A549 (cell line): ENCODE measurements at regions not wholly inside any gene's neighbourhood (a gene's known extent, or its start where the extent isn't known, plus 50 kb on each side); places are given as distances from the start of the nearest gene placed in this dataset.

Experiments
- ATAC-seq, 2 experiments: fragments of 200-7000 bp in 1 of 2; fragments of >200 bp in 1 of 2; cut with Nextera tagmentation in 1 of 2; cut with Tn5 transposase in 1 of 2; 3 replicates each; pipeline versions ENCODE4 v1.8.0 to v1.9.1; 2018 to 2020; ENCODE audit warnings: mild to moderate bottlenecking in 1 of 2, moderate library complexity in 1 of 2
- CTCF ChIA-PET: fragments of 300-600 bp; sonication (Branson Sonifier 250); formaldehyde crosslinking; extraction: SDS; loops from one replicate; lab custom pipeline; 2021; ENCODE audit warnings: antibody characterized with exemption, inconsistent platforms; lab: Yijun Ruan, JAX
- POLR2A ChIA-PET: fragments of 350-600 bp; formaldehyde crosslinking; extraction: SDS; loops from one replicate; lab custom pipeline; 2021; ENCODE audit warnings: antibody characterized with exemption, inconsistent platforms; lab: Yijun Ruan, JAX
- DNase-seq, 2 experiments: peaks; one replicate each; pipeline versions ENCODE4 v3.0.0 to v3.0.0-alpha.2; 2011 to 2016; ENCODE audit warnings: low read depth in 1 of 2, low spot score in 1 of 2
- FAIRE-seq: peaks from 2 replicates; lab custom pipeline; 2011; peaks lifted over from hg19 to GRCh38; lab: Jason Lieb, UNC
- H3K27ac ChIP-seq, 2 experiments: fragments of >200 bp; sonication (Bioruptor Twin); formaldehyde crosslinking; 3 replicates each; pipeline ENCODE4 v1.5.1; 2016 to 2017
- H3K4me1 ChIP-seq: fragments of >200 bp; sonication (Bioruptor Twin); formaldehyde crosslinking; 3 replicates; pipeline ENCODE4 v1.6.1; 2016
- H3K4me2 ChIP-seq: fragments of >200 bp; sonication (Bioruptor Twin); formaldehyde crosslinking; 3 replicates; pipeline ENCODE4 v1.6.1; 2016
- H3K4me3 ChIP-seq: fragments of >200 bp; sonication (Bioruptor Twin); formaldehyde crosslinking; 3 replicates; pipeline ENCODE4 v1.5.1; 2016
- H3K9me3 ChIP-seq: fragments of >200 bp; sonication (Bioruptor Twin); formaldehyde crosslinking; 3 replicates; pipeline ENCODE4 v1.6.1; 2016
- CBX8 ChIP-seq: fragments of 200-600 bp; sonication (generic); IDR thresholded peaks from 2 replicates; pipeline ENCODE4 v1.6.1; 2016
- CEBPB ChIP-seq, 2 experiments: fragments of >200 bp in 1 of 2; sonication (Bioruptor Twin) in 1 of 2; formaldehyde crosslinking in 1 of 2; IDR thresholded peaks; 2 replicates each; pipeline ENCODE4 v1.6.1; 2012 to 2016
- EHF ChIP-seq: fragments of 250-450 bp; sonication (Bioruptor Pico); IDR thresholded peaks from 2 replicates; pipeline ENCODE4 v1.5.0; 2020; ENCODE audit warnings: mild to moderate bottlenecking
- ESRRA ChIP-seq: fragments of 150-350 bp; IDR thresholded peaks from 2 replicates; pipeline ENCODE4 v1.6.1; 2014; ENCODE audit warnings: mild to moderate bottlenecking, low read length, borderline replicate concordance
- FOXS1 ChIP-seq: fragments of 250-450 bp; sonication (Bioruptor Pico); IDR thresholded peaks from 2 replicates; pipeline ENCODE4 v1.5.0; 2020; ENCODE audit warnings: mild to moderate bottlenecking, moderate library complexity
- GATA3 ChIP-seq: IDR thresholded peaks from 2 replicates; pipeline ENCODE4 v1.6.1; 2012; ENCODE audit warnings: borderline replicate concordance
- HDAC2 ChIP-seq: fragments of 200-600 bp; sonication (generic); IDR thresholded peaks from 2 replicates; pipeline ENCODE4 v1.6.1; 2016
- HEYL ChIP-seq: fragments of 250-450 bp; sonication (Bioruptor Pico); IDR thresholded peaks from 2 replicates; pipeline ENCODE4 v1.8.0; 2021; ENCODE audit warnings: mild to moderate bottlenecking, moderate library complexity
- HOXA7 ChIP-seq: fragments of 250-450 bp; sonication (Bioruptor Pico); IDR thresholded peaks from 2 replicates; pipeline ENCODE4 v1.5.0; 2020; ENCODE audit warnings: mild to moderate bottlenecking, moderate library complexity
- HOXB13 ChIP-seq: fragments of 250-450 bp; sonication (Bioruptor Pico); IDR thresholded peaks from 2 replicates; pipeline ENCODE4 v1.5.0; 2020; ENCODE audit warnings: low read depth, mild to moderate bottlenecking, moderate library complexity
- HOXB5 ChIP-seq: fragments of 250-450 bp; sonication (Bioruptor Pico); IDR thresholded peaks from 2 replicates; pipeline ENCODE4 v1.5.0; 2020; ENCODE audit warnings: mild to moderate bottlenecking, moderate library complexity
- JUN ChIP-seq, 2 experiments: fragments of >200 bp; sonication (Bioruptor Twin); formaldehyde crosslinking; IDR thresholded peaks; 2 replicates in 1 of 2; 3 replicates in 1 of 2; pipeline ENCODE4 v1.6.1; 2016 to 2017
- KDM1A ChIP-seq: fragments of 200-600 bp; sonication (generic); IDR thresholded peaks from 2 replicates; pipeline ENCODE4 v1.6.1; 2016; ENCODE audit warnings: low read depth, mild to moderate bottlenecking
- KDM5A ChIP-seq: fragments of 200-600 bp; sonication (generic); IDR thresholded peaks from 2 replicates; pipeline ENCODE4 v1.6.1; 2016; ENCODE audit warnings: antibody characterized with exemption, mild to moderate bottlenecking
- MAZ ChIP-seq: fragments of 150-350 bp; IDR thresholded peaks from 2 replicates; pipeline ENCODE4 v1.6.1; 2014; ENCODE audit warnings: antibody characterized with exemption, low read depth, low read length, borderline replicate concordance
- NFE2L2 ChIP-seq: fragments of 150-350 bp; conservative IDR thresholded peaks from 2 replicates; pipeline ENCODE4 v1.6.1; 2014; ENCODE audit warnings: low read length
- POLR2A ChIP-seq: IDR thresholded peaks from 2 replicates; pipeline ENCODE4 v1.6.1; 2012; ENCODE audit warnings: mild to moderate bottlenecking, low read length
- POLR2AphosphoS2 ChIP-seq: conservative IDR thresholded peaks from 2 replicates; pipeline ENCODE4 v1.6.1; 2012; ENCODE audit warnings: low read length, improper control_type of control experiment, inconsistent platforms
- RCOR1 ChIP-seq: fragments of 150-350 bp; IDR thresholded peaks from 2 replicates; pipeline ENCODE4 v1.6.1; 2014; ENCODE audit warnings: antibody characterized with exemption, low read length, low read depth
- RNF2 ChIP-seq: fragments of 200-600 bp; sonication (generic); IDR thresholded peaks from 2 replicates; pipeline ENCODE4 v1.6.1; 2016; ENCODE audit warnings: low read depth, mild to moderate bottlenecking, antibody characterized with exemption, moderate library complexity, borderline replicate concordance
- TP53 ChIP-seq: fragments of 250-450 bp; sonication (Bioruptor Pico); IDR thresholded peaks from 2 replicates; pipeline ENCODE4 v1.5.0; 2021; ENCODE audit warnings: mild to moderate bottlenecking, moderate library complexity
- ZNF302 ChIP-seq: fragments of 250-450 bp; sonication (Bioruptor Pico); IDR thresholded peaks from 2 replicates; pipeline ENCODE4 v1.9.0; 2021; ENCODE audit warnings: inconsistent platforms, mild to moderate bottlenecking, moderate library complexity
- ZSCAN20 ChIP-seq: fragments of 250-450 bp; sonication (Bioruptor Pico); IDR thresholded peaks from 2 replicates; pipeline ENCODE4 v1.8.0; 2022; ENCODE audit warnings: mild to moderate bottlenecking, moderate library complexity
- WGBS: methylation state at CpG from one replicate; pipeline ENCODE4 v1.1.6; 2017; ENCODE audit errors: missing lambda C conversion rate; 5-methylcytosine and 5-hydroxymethylcytosine counted together
- TF ChIP-seq, protein P1 (sequence below): IDR thresholded peaks from 2 replicates; pipeline ENCODE4 v1.6.1; 2012
- TF ChIP-seq, protein P2 (sequence below): fragments of >200 bp; sonication (Bioruptor Twin); formaldehyde crosslinking; IDR thresholded peaks from 3 replicates; pipeline ENCODE4 v1.5.1; 2016
- TF ChIP-seq, protein P3 (sequence below): fragments of 150-350 bp; IDR thresholded peaks from 2 replicates; pipeline ENCODE4 v1.6.1; 2014; ENCODE audit warnings: low read depth, mild to moderate bottlenecking, low read length
- TF ChIP-seq, protein P4 (sequence below): fragments of 250-450 bp; sonication (Bioruptor Pico); IDR thresholded peaks from 2 replicates; pipeline ENCODE4 v1.5.0; 2021; ENCODE audit warnings: mild to moderate bottlenecking, moderate library complexity, borderline replicate concordance
- TF ChIP-seq, protein P5 (sequence below): fragments of 250-450 bp; sonication (Bioruptor Pico); IDR thresholded peaks from 2 replicates; pipeline ENCODE4 v1.5.0; 2020; ENCODE audit warnings: low read depth, mild to moderate bottlenecking, moderate library complexity

DNA sequence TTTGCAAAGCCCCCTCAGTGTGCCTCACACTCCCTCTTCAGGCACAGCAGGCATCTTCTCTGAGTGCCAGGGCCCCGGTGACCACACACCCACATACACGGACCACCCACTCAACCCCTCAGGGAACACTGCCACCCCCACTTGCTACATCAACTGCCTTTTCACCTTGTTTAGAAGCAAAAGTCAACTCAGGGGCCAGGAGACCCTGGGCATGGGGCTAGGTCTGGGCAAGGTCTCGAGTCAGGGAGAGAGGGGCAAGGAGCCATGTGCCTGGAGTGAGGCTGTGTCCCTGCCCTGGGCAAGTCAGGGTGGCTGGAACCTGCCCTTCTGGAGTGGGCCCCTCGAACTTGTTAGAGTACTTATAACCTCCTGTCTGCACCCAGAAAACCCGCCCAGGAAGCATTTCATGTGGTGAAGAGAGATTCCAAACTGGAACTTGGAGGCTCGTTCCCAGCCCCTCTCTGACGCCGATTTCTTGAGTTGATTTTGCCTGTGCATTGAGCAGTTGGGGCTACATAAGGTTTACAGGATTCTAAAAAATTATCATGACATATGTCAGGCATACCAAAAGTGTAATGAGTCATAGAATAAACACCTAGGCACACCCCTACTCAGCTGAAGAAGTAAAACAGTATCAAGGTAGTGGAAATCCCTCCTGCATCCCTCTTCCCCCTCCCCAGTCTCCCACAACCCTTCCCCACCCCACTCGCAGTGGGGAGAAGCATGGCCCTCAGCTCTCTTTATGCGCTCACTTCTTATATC is 74.3 kb downstream of the MYEOV start:
- DNase-seq (no peak), ATAC-seq (no peak), FAIRE-seq (no peak)
- Histone ChIP-seq H3K4me1 (peaks cover 10% of the 10 kb centered on the region; the same call in 1 of the 3 replicates), H3K4me3 (no peak overlapping the region), H3K4me2 (no peak overlapping the region), H3K27ac (peak overlapping the region in 1 of 2 experiments; percentile 30; a peak in 1 of 6 replicates), H3K9me3 (peaks cover 10% of the 10 kb centered on the region)
- TF ChIP-seq JUN (IDR thresholded peaks at IDR 0.05), result no peak
- no peak for TF ChIP-seq HEYL (CRISPR knock-in tag)
- TF ChIP-seq, protein P1, sequence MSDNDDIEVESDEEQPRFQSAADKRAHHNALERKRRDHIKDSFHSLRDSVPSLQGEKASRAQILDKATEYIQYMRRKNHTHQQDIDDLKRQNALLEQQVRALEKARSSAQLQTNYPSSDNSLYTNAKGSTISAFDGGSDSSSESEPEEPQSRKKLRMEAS, result no peak
- TF ChIP-seq, protein P2, sequence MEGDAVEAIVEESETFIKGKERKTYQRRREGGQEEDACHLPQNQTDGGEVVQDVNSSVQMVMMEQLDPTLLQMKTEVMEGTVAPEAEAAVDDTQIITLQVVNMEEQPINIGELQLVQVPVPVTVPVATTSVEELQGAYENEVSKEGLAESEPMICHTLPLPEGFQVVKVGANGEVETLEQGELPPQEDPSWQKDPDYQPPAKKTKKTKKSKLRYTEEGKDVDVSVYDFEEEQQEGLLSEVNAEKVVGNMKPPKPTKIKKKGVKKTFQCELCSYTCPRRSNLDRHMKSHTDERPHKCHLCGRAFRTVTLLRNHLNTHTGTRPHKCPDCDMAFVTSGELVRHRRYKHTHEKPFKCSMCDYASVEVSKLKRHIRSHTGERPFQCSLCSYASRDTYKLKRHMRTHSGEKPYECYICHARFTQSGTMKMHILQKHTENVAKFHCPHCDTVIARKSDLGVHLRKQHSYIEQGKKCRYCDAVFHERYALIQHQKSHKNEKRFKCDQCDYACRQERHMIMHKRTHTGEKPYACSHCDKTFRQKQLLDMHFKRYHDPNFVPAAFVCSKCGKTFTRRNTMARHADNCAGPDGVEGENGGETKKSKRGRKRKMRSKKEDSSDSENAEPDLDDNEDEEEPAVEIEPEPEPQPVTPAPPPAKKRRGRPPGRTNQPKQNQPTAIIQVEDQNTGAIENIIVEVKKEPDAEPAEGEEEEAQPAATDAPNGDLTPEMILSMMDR, result no peak
- TF ChIP-seq GATA3, result no peak
- no peak for TF ChIP-seq CBX8
- no peak for TF ChIP-seq POLR2A
- TF ChIP-seq, protein P3, sequence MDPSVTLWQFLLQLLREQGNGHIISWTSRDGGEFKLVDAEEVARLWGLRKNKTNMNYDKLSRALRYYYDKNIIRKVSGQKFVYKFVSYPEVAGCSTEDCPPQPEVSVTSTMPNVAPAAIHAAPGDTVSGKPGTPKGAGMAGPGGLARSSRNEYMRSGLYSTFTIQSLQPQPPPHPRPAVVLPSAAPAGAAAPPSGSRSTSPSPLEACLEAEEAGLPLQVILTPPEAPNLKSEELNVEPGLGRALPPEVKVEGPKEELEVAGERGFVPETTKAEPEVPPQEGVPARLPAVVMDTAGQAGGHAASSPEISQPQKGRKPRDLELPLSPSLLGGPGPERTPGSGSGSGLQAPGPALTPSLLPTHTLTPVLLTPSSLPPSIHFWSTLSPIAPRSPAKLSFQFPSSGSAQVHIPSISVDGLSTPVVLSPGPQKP, result no peak
- no peak for TF ChIP-seq POLR2AphosphoS2
- no peak for TF ChIP-seq EHF
- WGBS, result 92% methylated on average over 10 of the region's 10 CpGs
- CTCF ChIA-PET, result no interaction called here
- POLR2A ChIA-PET, result no interaction called here

DNA sequence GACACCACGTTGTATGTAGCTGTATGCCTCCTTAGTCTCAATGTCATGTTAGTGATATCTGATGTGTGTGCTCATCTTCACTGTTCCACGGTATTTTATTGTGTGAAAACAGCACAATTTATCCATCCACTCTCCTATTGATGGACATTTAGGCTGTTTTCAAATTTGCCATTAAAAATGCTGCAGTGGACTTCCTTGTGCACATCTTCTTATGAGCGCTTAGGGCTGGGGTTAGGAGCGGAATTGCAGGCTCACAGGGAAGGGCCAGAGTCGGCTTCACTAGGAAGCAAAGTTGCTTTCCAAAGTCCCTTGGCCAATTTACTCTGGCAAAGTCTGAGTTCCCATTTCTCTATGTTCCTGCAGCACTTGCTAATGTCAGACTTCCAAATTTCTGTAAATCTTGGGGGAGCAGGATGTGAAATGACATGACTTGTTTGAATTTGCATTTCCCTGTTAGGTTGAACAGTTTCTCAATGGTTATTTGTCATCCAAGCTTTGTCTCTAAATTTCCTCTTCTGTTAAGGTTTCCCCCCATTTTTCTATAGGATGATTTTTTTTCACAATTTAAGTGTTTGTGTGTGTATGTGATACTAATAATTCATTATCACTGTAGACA is 75.4 kb downstream of the MYEOV start:
- H3K4me3 ChIP-seq, result no peak overlapping the region
- no peak overlapping the region for H3K4me2 ChIP-seq
- peaks cover 8% of the 10 kb centered on the region; the same call in 1 of the 3 replicates for H3K4me1 ChIP-seq
- WGBS, result 83% methylated on average over 5 of the region's 5 CpGs
- TF ChIP-seq FOXS1 (CRISPR knock-in tag), result no peak
- TF ChIP-seq ZNF302, result no peak
- TF ChIP-seq, protein P3, result no peak
- no peak for TF ChIP-seq GATA3
- TF ChIP-seq KDM5A, result no peak
- TF ChIP-seq HDAC2, result no peak
- no peak for TF ChIP-seq NFE2L2
- no peak for TF ChIP-seq HOXB5 (CRISPR knock-in tag)
- TF ChIP-seq RCOR1, result no peak
- ATAC-seq, result no peak
- H3K27ac ChIP-seq, result no peak overlapping the region
- ChIA-PET CTCF (interaction anchor here (1.1 to 1.7 kb wide), 2 partner anchors 9 to 268 kb away, joined by 3 to 6 read pairs; no protein-coding TSS in a partner anchor), POLR2A (no interaction called here)
- H3K9me3 ChIP-seq, result peaks cover 10% of the 10 kb centered on the region
- DNase-seq, result peak in 1 of 2 experiments; percentile 48
- FAIRE-seq, result no peak

DNA sequence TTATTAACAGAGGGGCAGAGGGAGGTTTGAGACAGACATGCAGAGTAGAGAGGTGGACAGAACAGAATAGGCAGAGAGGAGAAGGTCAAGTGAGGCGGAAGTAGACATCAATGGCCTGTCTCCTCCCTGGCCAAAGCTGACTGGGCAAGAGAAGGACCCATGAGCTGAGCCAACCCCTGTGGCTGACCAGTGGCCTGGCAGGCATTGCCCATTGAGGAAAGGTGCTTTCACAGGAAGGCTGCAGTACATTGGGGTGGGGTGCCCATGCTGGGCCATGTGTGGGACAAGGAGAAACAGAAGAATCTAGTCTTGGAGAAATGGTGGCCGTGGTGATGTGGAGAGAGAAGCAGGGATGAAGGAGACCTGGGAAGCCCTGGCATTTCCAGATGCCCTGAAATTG is 76.0 kb downstream of the MYEOV start:
- H3K9me3 ChIP-seq, result peaks cover 10% of the 10 kb centered on the region
- H3K4me1 ChIP-seq, result peaks cover 5% of the 10 kb centered on the region; the same call in 1 of the 3 replicates
- H3K27ac ChIP-seq, result no peak overlapping the region
- no peak overlapping the region for H3K4me3 ChIP-seq
- FAIRE-seq (no peak), DNase-seq (no peak), ATAC-seq (no peak)
- ChIA-PET POLR2A (no interaction called here), CTCF (interaction anchor here (1.1 to 1.7 kb wide), 2 partner anchors 10 to 268 kb away, joined by 3 to 6 read pairs; no protein-coding TSS in a partner anchor)
- WGBS, result 100% methylated on average over 2 of the region's 2 CpGs
- H3K4me2 ChIP-seq, result no peak overlapping the region
- TF ChIP-seq ESRRA, result no peak
- TF ChIP-seq MAZ, result no peak
- TF ChIP-seq TP53 (CRISPR knock-in tag), result no peak
- no peak for TF ChIP-seq ZSCAN20 (CRISPR knock-in tag)
- TF ChIP-seq GATA3, result no peak
- TF ChIP-seq, protein P4, sequence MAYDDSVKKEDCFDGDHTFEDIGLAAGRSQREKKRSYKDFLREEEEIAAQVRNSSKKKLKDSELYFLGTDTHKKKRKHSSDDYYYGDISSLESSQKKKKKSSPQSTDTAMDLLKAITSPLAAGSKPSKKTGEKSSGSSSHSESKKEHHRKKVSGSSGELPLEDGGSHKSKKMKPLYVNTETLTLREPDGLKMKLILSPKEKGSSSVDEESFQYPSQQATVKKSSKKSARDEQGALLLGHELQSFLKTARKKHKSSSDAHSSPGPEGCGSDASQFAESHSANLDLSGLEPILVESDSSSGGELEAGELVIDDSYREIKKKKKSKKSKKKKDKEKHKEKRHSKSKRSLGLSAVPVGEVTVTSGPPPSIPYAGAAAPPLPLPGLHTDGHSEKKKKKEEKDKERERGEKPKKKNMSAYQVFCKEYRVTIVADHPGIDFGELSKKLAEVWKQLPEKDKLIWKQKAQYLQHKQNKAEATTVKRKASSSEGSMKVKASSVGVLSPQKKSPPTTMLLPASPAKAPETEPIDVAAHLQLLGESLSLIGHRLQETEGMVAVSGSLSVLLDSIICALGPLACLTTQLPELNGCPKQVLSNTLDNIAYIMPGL (CRISPR knock-in tag), result no peak
- no peak for TF ChIP-seq KDM1A
- TF ChIP-seq HDAC2, result no peak
- no peak for TF ChIP-seq HOXB13 (CRISPR knock-in tag)
- TF ChIP-seq HOXA7 (CRISPR knock-in tag), result no peak
- no peak for TF ChIP-seq RNF2
- TF ChIP-seq, protein P5, sequence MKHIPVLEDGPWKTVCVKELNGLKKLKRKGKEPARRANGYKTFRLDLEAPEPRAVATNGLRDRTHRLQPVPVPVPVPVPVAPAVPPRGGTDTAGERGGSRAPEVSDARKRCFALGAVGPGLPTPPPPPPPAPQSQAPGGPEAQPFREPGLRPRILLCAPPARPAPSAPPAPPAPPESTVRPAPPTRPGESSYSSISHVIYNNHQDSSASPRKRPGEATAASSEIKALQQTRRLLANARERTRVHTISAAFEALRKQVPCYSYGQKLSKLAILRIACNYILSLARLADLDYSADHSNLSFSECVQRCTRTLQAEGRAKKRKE, result no peak
- TF ChIP-seq CEBPB (IDR thresholded peaks at IDR 0.05), result no peak
